ENCODE measurements at regions not wholly inside any gene's neighbourhood (a gene's known extent, or its start where the extent isn't known, plus 50 kb on each side); places are given as distances from the start of the nearest gene placed in this dataset.

GRCh38 chr1:30318864-30319718, 404.3 kb downstream of the MATN1 start:
- TF ChIP-seq CTCF (IDR thresholded peaks at IDR 0.05) (no peak), EZH2 (IDR thresholded peaks at IDR 0.05) (no peak)

Measured in neural progenitor cell (in vitro differentiated cells).